H1 (cell line): ENCODE measurements at regions not wholly inside any gene's neighbourhood (a gene's known extent, or its start where the extent isn't known, plus 50 kb on each side); places are given as distances from the start of the nearest gene placed in this dataset.

ENCODE experiments used
- CTCF ChIA-PET: fragments of 300-600 bp; sonication (Branson Sonifier 250); formaldehyde crosslinking; loops from one replicate; lab custom pipeline; 2021; ENCODE audit not compliant: partially characterized antibody; lab: Charles Lee
- POLR2A ChIA-PET: fragments of 300-600 bp; sonication (Branson Sonifier 250); formaldehyde crosslinking; loops from one replicate; lab custom pipeline; 2021; ENCODE audit warnings: inconsistent platforms; ENCODE audit not compliant: partially characterized antibody; lab: Charles Lee
- DNase-seq, 2 experiments: peaks; one replicate each; pipeline versions ENCODE4 v3.0.0 to v3.0.0-alpha.2; 2010 to 2022; ENCODE audit warnings: low spot score in 2 of 2, low read depth in 1 of 2, mixed read lengths in 1 of 2
- FAIRE-seq: peaks from 2 replicates; lab custom pipeline; 2011; peaks lifted over from hg19 to GRCh38; lab: Jason Lieb, UNC
- H2AFZ ChIP-seq: 2 replicates; pipeline ENCODE4 v1.8.1; 2012; ENCODE audit warnings: low read length, inconsistent platforms
- H2AK5ac ChIP-seq: 2 replicates; pipeline ENCODE4 v1.6.1; 2013; ENCODE audit warnings: low read depth, low read length
- H2BK120ac ChIP-seq: replicated peaks from 2 replicates; pipeline ENCODE3; 2013; ENCODE audit warnings: low read depth, low read length, inconsistent platforms
- H2BK12ac ChIP-seq: 2 replicates; pipeline ENCODE4 v1.6.1; 2013; ENCODE audit warnings: low read depth, low read length
- H2BK15ac ChIP-seq: 2 replicates; pipeline ENCODE4 v1.6.1; 2013; ENCODE audit warnings: low read length
- H2BK20ac ChIP-seq: 2 replicates; pipeline ENCODE4 v1.6.1; 2013; ENCODE audit warnings: low read length
- H2BK5ac ChIP-seq: 2 replicates; pipeline ENCODE4 v1.6.1; 2013; ENCODE audit warnings: low read depth, low read length
- H3K14ac ChIP-seq: 2 replicates; pipeline ENCODE4 v1.6.1; 2013; ENCODE audit warnings: inconsistent platforms; ENCODE audit not compliant: insufficient read length
- H3K18ac ChIP-seq: 2 replicates; pipeline ENCODE4 v1.6.1; 2013; ENCODE audit warnings: low read length; ENCODE audit errors: extremely low read depth
- H3K23ac ChIP-seq: 2 replicates; pipeline ENCODE4 v1.6.1; 2013; ENCODE audit warnings: inconsistent platforms; ENCODE audit not compliant: insufficient read length
- H3K23me2 ChIP-seq: 2 replicates; pipeline ENCODE4 v1.6.1; 2013; ENCODE audit warnings: low read depth, low read length
- H3K27ac ChIP-seq: 2 replicates; pipeline ENCODE4 v1.6.1; 2011; ENCODE audit warnings: low read depth, low read length, inconsistent platforms
- H3K27me3 ChIP-seq, 4 experiments: replicated peaks in 1 of 4; 1 replicate in 1 of 4; 2 replicates in 3 of 4; pipeline versions ENCODE4 v1.6.1 to v1.8.1; 2011 to 2013; ENCODE audit warnings: low read length in 3 of 4, mild to moderate bottlenecking in 3 of 4, inconsistent platforms in 2 of 4, mixed read lengths in 2 of 4, moderate library complexity in 1 of 4; ENCODE audit not compliant: control insufficient read depth in 3 of 4, insufficient read depth in 3 of 4; ENCODE audit errors: extremely low read depth in 1 of 4
- H3K36me3 ChIP-seq, 4 experiments: 2 replicates each; pipeline versions ENCODE4 v1.6.1 to v1.8.1; 2011 to 2013; ENCODE audit warnings: mild to moderate bottlenecking in 4 of 4, low read length in 3 of 4, moderate library complexity in 2 of 4, control low read depth in 1 of 4, inconsistent platforms in 1 of 4; ENCODE audit not compliant: insufficient read depth in 4 of 4, control insufficient read depth in 2 of 4
- H3K4ac ChIP-seq: replicated peaks from 2 replicates; pipeline ENCODE3; 2013; ENCODE audit warnings: low read length, low read depth, mixed read lengths, inconsistent platforms; ENCODE audit not compliant: insufficient read length
- H3K4me1 ChIP-seq, 4 experiments: replicated peaks in 1 of 4; 1 replicate in 1 of 4; 2 replicates in 3 of 4; pipeline versions ENCODE4 v1.6.1 to v1.8.1; 2011 to 2013; ENCODE audit warnings: low read length in 3 of 4, inconsistent platforms in 2 of 4, mixed read lengths in 1 of 4; ENCODE audit not compliant: insufficient read depth in 4 of 4, control insufficient read depth in 3 of 4
- H3K4me2 ChIP-seq, 2 experiments: 2 replicates each; pipeline versions ENCODE4 v1.6.1 to v1.8.1; 2011 to 2013; ENCODE audit warnings: low read depth in 2 of 2, low read length in 2 of 2, control low read depth in 1 of 2, inconsistent platforms in 1 of 2, mild to moderate bottlenecking in 1 of 2; ENCODE audit not compliant: insufficient read depth in 1 of 2
- H3K4me3 ChIP-seq, 4 experiments: fragments of 200-600, 300-600 bp in 1 of 4; sonication (generic), shearing (Covaris generic), sonication (Bioruptor Twin) in 1 of 4; 2 replicates each; pipeline versions ENCODE4 v1.5.1 to v1.8.1; 2011 to 2016; ENCODE audit warnings: low read length in 4 of 4, low read depth in 3 of 4, control low read depth in 2 of 4, inconsistent platforms in 2 of 4, mild to moderate bottlenecking in 2 of 4, mixed read lengths in 1 of 4, moderate library complexity in 1 of 4; ENCODE audit not compliant: insufficient read depth in 2 of 4; ENCODE audit errors: extremely low read depth in 1 of 4
- H3K56ac ChIP-seq: replicated peaks from 2 replicates; pipeline ENCODE3; 2013; ENCODE audit warnings: low read depth, mild to moderate bottlenecking, mixed read lengths, low read length, inconsistent platforms; ENCODE audit not compliant: insufficient read length
- H3K79me1 ChIP-seq: 2 replicates; pipeline ENCODE4 v1.6.1; 2013; ENCODE audit warnings: low read depth, low read length, control low read depth
- H3K79me2 ChIP-seq, 2 experiments: 2 replicates each; pipeline versions ENCODE4 v1.6.1 to v1.8.1; 2012 to 2013; ENCODE audit warnings: low read length in 2 of 2, mild to moderate bottlenecking in 2 of 2, inconsistent platforms in 1 of 2; ENCODE audit not compliant: insufficient read depth in 2 of 2, control insufficient read depth in 1 of 2
- H3K9ac ChIP-seq, 4 experiments: replicated peaks in 1 of 4; 1 replicate in 1 of 4; 2 replicates in 3 of 4; pipeline versions ENCODE4 v1.6.1 to v1.8.1; 2011 to 2013; ENCODE audit warnings: low read depth in 3 of 4, low read length in 3 of 4, control low read depth in 2 of 4, mild to moderate bottlenecking in 2 of 4, moderate library complexity in 2 of 4, inconsistent platforms in 1 of 4; ENCODE audit errors: extremely low read depth in 1 of 4
- H3K9me3 ChIP-seq, 2 experiments: 2 replicates each; pipeline versions ENCODE4 v1.6.1 to v1.8.1; 2012 to 2013; ENCODE audit warnings: mild to moderate bottlenecking in 2 of 2, moderate library complexity in 2 of 2, control low read depth in 1 of 2, inconsistent platforms in 1 of 2, low read depth in 1 of 2, low read length in 1 of 2, mixed read lengths in 1 of 2; ENCODE audit not compliant: insufficient read depth in 2 of 2
- H4K20me1 ChIP-seq, 2 experiments: replicated peaks in 1 of 2; 2 replicates each; pipeline versions ENCODE3 to v1.8.1; 2011 to 2013; ENCODE audit warnings: inconsistent platforms in 2 of 2, low read length in 2 of 2, mild to moderate bottlenecking in 1 of 2; ENCODE audit not compliant: insufficient read depth in 2 of 2, control insufficient read depth in 1 of 2
- H4K5ac ChIP-seq: 2 replicates; pipeline ENCODE4 v1.6.1; 2013; ENCODE audit warnings: low read length, low read depth, mixed read lengths, inconsistent platforms; ENCODE audit not compliant: insufficient read length
- H4K8ac ChIP-seq: 2 replicates; pipeline ENCODE4 v1.8.0; 2013; ENCODE audit warnings: mild to moderate bottlenecking, moderate library complexity, low read length, inconsistent platforms; ENCODE audit not compliant: insufficient read depth; ENCODE audit errors: extremely low read depth
- H4K91ac ChIP-seq: replicated peaks from 2 replicates; pipeline ENCODE3; 2013; ENCODE audit warnings: low read length, mixed read lengths, inconsistent platforms; ENCODE audit not compliant: insufficient read length
- ASH2L ChIP-seq: fragments of 200-600, 300-600 bp; sonication (generic); IDR thresholded peaks from one replicate; pipeline ENCODE4 v1.7.1; 2017; ENCODE audit warnings: low read length
- BACH1 ChIP-seq: IDR thresholded peaks from 2 replicates; pipeline ENCODE4 v1.6.1; 2012; ENCODE audit warnings: low read length, improper control_type of control experiment
- EP300 ChIP-seq, 2 experiments: IDR thresholded peaks; 1 replicate in 1 of 2; 2 replicates in 1 of 2; pipeline ENCODE4 v1.6.1; 2011 to 2012; ENCODE audit warnings: low read depth in 2 of 2, low read length in 2 of 2, mild to moderate bottlenecking in 2 of 2, borderline replicate concordance in 1 of 2, inconsistent platforms in 1 of 2, moderate library complexity in 1 of 2
- JUN ChIP-seq: IDR thresholded peaks from 2 replicates; pipeline ENCODE4 v1.6.1; 2011; ENCODE audit warnings: low read depth, mild to moderate bottlenecking, improper control_type of control experiment, low read length
- JUND ChIP-seq: IDR thresholded peaks from 2 replicates; pipeline ENCODE4 v1.6.1; 2011; ENCODE audit warnings: mild to moderate bottlenecking, improper control_type of control experiment, low read length
- MAFK ChIP-seq: IDR thresholded peaks from 2 replicates; pipeline ENCODE4 v1.6.1; 2012; ENCODE audit warnings: low read depth, mild to moderate bottlenecking, improper control_type of control experiment, low read length
- POLR2A ChIP-seq, 2 experiments: IDR thresholded peaks; 1 replicate in 1 of 2; 2 replicates in 1 of 2; pipeline ENCODE4 v1.6.1; 2011; ENCODE audit warnings: low read depth in 2 of 2, low read length in 2 of 2, mild to moderate bottlenecking in 2 of 2; ENCODE audit errors: control extremely low read depth in 1 of 2
- SIN3A ChIP-seq, 2 experiments: IDR thresholded peaks in 1 of 2; conservative IDR thresholded peaks in 1 of 2; 2 replicates each; pipeline ENCODE4 v1.6.1; 2011 to 2012; ENCODE audit warnings: low read length in 2 of 2, improper control_type of control experiment in 1 of 2, low read depth in 1 of 2, mild to moderate bottlenecking in 1 of 2
- SP1 ChIP-seq: IDR thresholded peaks from 2 replicates; pipeline ENCODE4 v1.6.1; 2011; ENCODE audit warnings: low read depth, low read length
- TAF1 ChIP-seq: IDR thresholded peaks from 2 replicates; pipeline ENCODE4 v1.6.1; 2011; ENCODE audit warnings: mild to moderate bottlenecking, low read depth, low read length
- TEAD4 ChIP-seq: IDR thresholded peaks from 2 replicates; pipeline ENCODE4 v1.6.1; 2012; ENCODE audit warnings: low read depth, low read length, inconsistent platforms, mixed read lengths
- YY1 ChIP-seq: IDR thresholded peaks from 2 replicates; pipeline ENCODE4 v1.6.1; 2011; ENCODE audit warnings: low read depth, mild to moderate bottlenecking, low read length
- WGBS, 2 experiments: shearing (Covaris generic) in 1 of 2; methylation state at CpG; one replicate each; pipeline versions ENCODE4 v1.1.6 to v1.1.7; 2013 to 2015; ENCODE audit warnings: low lambda C conversion rate in 2 of 2, mixed read lengths in 2 of 2, inconsistent platforms in 1 of 2, low coverage in 1 of 2, missing lambda C conversion rate in 1 of 2; ENCODE audit not compliant: insufficient replicate concordance in 2 of 2, insufficient coverage in 1 of 2, insufficient read length in 1 of 2; ENCODE audit errors: extremely low coverage in 1 of 2, missing lambda C conversion rate in 1 of 2; 5-methylcytosine and 5-hydroxymethylcytosine counted together
- TF ChIP-seq, protein P1 (sequence below): IDR thresholded peaks from 2 replicates; pipeline ENCODE4 v1.6.1; 2011; ENCODE audit warnings: low read depth, mild to moderate bottlenecking, low read length; ENCODE audit not compliant: insufficient read depth

DNA sequence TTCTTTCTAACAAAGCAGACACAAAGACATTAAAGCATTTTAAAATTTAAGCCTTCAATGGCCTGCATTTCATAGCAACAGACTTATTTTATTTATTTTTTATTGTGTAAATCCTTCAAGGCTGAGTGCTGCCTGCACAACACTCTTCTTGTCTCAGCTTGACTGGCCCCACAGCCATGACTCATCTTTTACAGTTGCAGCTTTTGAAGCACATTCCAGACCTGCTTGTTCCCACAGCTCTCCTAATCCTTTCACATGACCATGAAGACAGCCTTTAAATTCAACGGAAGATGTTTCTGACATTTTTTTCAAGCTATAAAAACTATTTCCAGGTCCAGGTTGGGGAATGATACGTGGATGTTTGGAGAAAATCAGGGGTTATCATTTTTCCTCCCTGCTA, 276.9 kb upstream of the TACR3 start:
- no peak overlapping the region for H2BK120ac ChIP-seq
- peak overlapping the region; percentile 47; the same call in 1 of the 2 replicates for H3K27ac ChIP-seq
- 0 out of 4 replicates have a peak, but pooled peaks cover 0 to under 1% of the 10 kb centered on the region in 2 experiments for H3K9me3 ChIP-seq
- 0 out of 2 replicates have a peak, but pooled peaks have one; percentile 46 for TF ChIP-seq YY1
- peak; percentile 52; the same call in 1 of the 2 replicates for TF ChIP-seq MAFK
- peak; percentile 97 for TF ChIP-seq JUND
- TF ChIP-seq EP300 (IDR thresholded peaks at IDR 0.05; ENCODE audit: borderline replicate concordance in 1 of 2, low read depth in 2 of 2, low read length in 2 of 2) = peak in 1 of 2 experiments; percentile 57; a peak in 1 of 3 replicates
- TF ChIP-seq, protein P1, sequence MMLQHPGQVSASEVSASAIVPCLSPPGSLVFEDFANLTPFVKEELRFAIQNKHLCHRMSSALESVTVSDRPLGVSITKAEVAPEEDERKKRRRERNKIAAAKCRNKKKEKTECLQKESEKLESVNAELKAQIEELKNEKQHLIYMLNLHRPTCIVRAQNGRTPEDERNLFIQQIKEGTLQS = peak; percentile 50; the same call in 1 of the 2 replicates
- peak; percentile 43 for TF ChIP-seq ASH2L
- 0 out of 2 replicates have a peak, but pooled peaks have one; percentile 34 for TF ChIP-seq TAF1
- TF ChIP-seq SP1 = peak; percentile 40; the same call in 1 of the 2 replicates
- peak; percentile 82 for TF ChIP-seq BACH1
- TF ChIP-seq POLR2A (IDR thresholded peaks at IDR 0.05; ENCODE audit: control extremely low read depth in 1 of 2, low read depth in 2 of 2, low read length in 2 of 2) = peak in 1 of 2 experiments; percentile 40; a peak in 1 of 3 replicates
- no peak for TF ChIP-seq SIN3A (conservative IDR thresholded peaks at IDR 0.05 in 1 of 2, IDR thresholded peaks at IDR 0.05 in 1 of 2; ENCODE audit: low read depth in 1 of 2, low read length in 2 of 2)
- peak; percentile 88 for TF ChIP-seq JUN
- TF ChIP-seq TEAD4 = peak; percentile 84

More for the DNA sequence above, 276.9 kb upstream of the TACR3 start:
- Histone ChIP-seq H3K27me3 (no peaks in the 10 kb centered on the region), H4K8ac (no peak overlapping the region), H3K4me1 (peaks cover 0 to 8% (median 3%) of the 10 kb centered on the region in 4 experiments; a peak in 5 of 7 replicates), H2AFZ (no peak overlapping the region), H3K56ac (no peak overlapping the region), H2AK5ac (no peak overlapping the region), H2BK20ac (no peak overlapping the region), H2BK15ac (no peak overlapping the region), H4K91ac (no peak overlapping the region), H4K20me1 (no peaks in the 10 kb centered on the region), H3K79me1 (no peaks in the 10 kb centered on the region), H3K36me3 (no peaks in the 10 kb centered on the region), H3K18ac (peak overlapping the region; percentile 5; the same call in 1 of the 2 replicates), H3K14ac (no peak overlapping the region), H3K79me2 (no peaks in the 10 kb centered on the region), H3K23me2 (no peaks in the 10 kb centered on the region), H2BK5ac (no peak overlapping the region; the same call in 1 of the 2 replicates), H4K5ac (peak overlapping the region; percentile 56), H3K4me3 (peak overlapping the region in 1 of 4 experiments; percentile 20; a peak in 1 of 8 replicates), H2BK12ac (no peak overlapping the region), H3K4ac (no peak overlapping the region), H3K23ac (no peak overlapping the region), H3K9ac (no peak overlapping the region), H3K4me2 (peak overlapping the region; percentile 9 to 17; a peak in 3 of 4 replicates)
- POLR2A ChIA-PET = interaction anchor here (0.6 to 0.7 kb wide), 2 partner anchors 23 to 247 kb away, joined by 3 to 4 read pairs; no protein-coding TSS in a partner anchor
- DNase-seq (peak in 1 of 2 experiments; percentile 29), FAIRE-seq (peak; percentile 86)
- CTCF ChIA-PET = interaction anchor here (0.6 to 0.8 kb wide), 3 partner anchors 66 to 1400 kb away, joined by 3 read pairs; no protein-coding TSS in a partner anchor
- WGBS, 2 experiments = 22% methylated on average over 2 of the region's 2 CpGs; no CpG with 5 or more reads in 1 of the 2 experiments
